ENCODE measurements at regions not wholly inside any gene's neighbourhood (a gene's known extent, or its start where the extent isn't known, plus 50 kb on each side); places are given as distances from the start of the nearest gene placed in this dataset.

- TF ChIP-seq ZNF12 (CRISPR knock-in tag; IDR thresholded peaks at IDR 0.05): no peak
- TF ChIP-seq ZKSCAN1 (IDR thresholded peaks at IDR 0.05; ENCODE audit: low read length): no peak
Observed at GRCh38 chr6:165988302-165988756, 179.3 kb downstream of the TBXT start (continued).

GRCh38 chr6:165987483-165988301 lies 180.0 kb downstream of the TBXT start:
- 23% methylated on average over 16 of the region's 51 CpGs for WGBS (ENCODE audit: low lambda C conversion rate)
- no peak for TF ChIP-seq HNF4G (IDR thresholded peaks at IDR 0.05; ENCODE audit: borderline replicate concordance, low read depth, low read length)
- no peak for TF ChIP-seq HNF4G (CRISPR knock-in tag; IDR thresholded peaks at IDR 0.05; ENCODE audit: borderline replicate concordance, low read depth)
- TF ChIP-seq SOX5 (CRISPR knock-in tag; IDR thresholded peaks at IDR 0.05; ENCODE audit: borderline replicate concordance): no peak
- TF ChIP-seq SOX6 (IDR thresholded peaks at IDR 0.05): no peak
- TF ChIP-seq SOX6 (CRISPR knock-in tag; IDR thresholded peaks at IDR 0.05): no peak
- no peak for TF ChIP-seq ZNF816 (CRISPR knock-in tag; IDR thresholded peaks at IDR 0.05; ENCODE audit: borderline replicate concordance)
- no peak for TF ChIP-seq TAF1 (CRISPR knock-in tag; IDR thresholded peaks at IDR 0.05)
- no peak for TF ChIP-seq JUND (CRISPR knock-in tag; IDR thresholded peaks at IDR 0.05)
- TF ChIP-seq ZNF207 (IDR thresholded peaks at IDR 0.05; ENCODE audit: borderline replicate concordance): no peak
- TF ChIP-seq HNRNPUL1 (IDR thresholded peaks at IDR 0.05; ENCODE audit: low read depth, low read length): no peak
- no peak for TF ChIP-seq ZNF547 (CRISPR knock-in tag; IDR thresholded peaks at IDR 0.05)
- TF ChIP-seq PITX1 (CRISPR knock-in tag; IDR thresholded peaks at IDR 0.05): no peak
- FAIRE-seq (no peak), DNase-seq (ENCODE audit: low spot score) (no peak), ATAC-seq (peak; percentile 57)
- no peak overlapping the region for H2AFZ ChIP-seq (ENCODE audit: low read length)
- no TSS peak for BruUV-seq (replicated peaks)
- no peaks in the 10 kb centered on the region for H4K20me1 ChIP-seq (ENCODE audit: insufficient read depth, low read length)
- H3K27me3 ChIP-seq (ENCODE audit: control insufficient read depth in 1 of 2, insufficient read depth in 2 of 2, low read length in 2 of 2): peaks cover 6 to 53% of the 10 kb centered on the region in 2 experiments
- H3K36me3 ChIP-seq (replicated peaks in 1 of 2; ENCODE audit: control insufficient read depth in 1 of 2, insufficient read depth in 2 of 2, low read length in 2 of 2): no peaks in the 10 kb centered on the region
- H3K4me1 ChIP-seq (ENCODE audit: insufficient read depth, low read length): no peaks in the 10 kb centered on the region
- POLR2A ChIA-PET: no interaction called here
- intact Hi-C loops (cut with micrococcal nuclease; ENCODE audit: unreplicated experiment): no loop called here
- CTCF ChIA-PET (ENCODE audit: low intra/inter-chr PET ratio, low total read pairs): no interaction called here
- H3K4me3 ChIP-seq (replicated peaks in 1 of 3; ENCODE audit: insufficient read depth in 1 of 3, low read depth in 2 of 3, low read length in 3 of 3): no peak overlapping the region
- in situ Hi-C loops (cut with HindIII; ENCODE audit: extremely low pct_ligation_motif_present, low pct_unique_long_range_greater_than_20kb): no loop called here
- H3K9ac ChIP-seq (ENCODE audit: insufficient read depth, low read depth, low read length): no peak overlapping the region
- no peaks in the 10 kb centered on the region for H3K9me3 ChIP-seq (ENCODE audit: low read length)
- H3K4me2 ChIP-seq (ENCODE audit: low read depth, low read length): no peak overlapping the region
- H3K27ac ChIP-seq (ENCODE audit: extremely low read length, insufficient read depth, low read length): no peak overlapping the region
- no peaks in the 10 kb centered on the region for H3K79me2 ChIP-seq (ENCODE audit: insufficient read depth, low read length)
